Esophagus muscularis mucosa (tissue), 3 donors: ENCODE measurements at regions not wholly inside any gene's neighbourhood (a gene's known extent, or its start where the extent isn't known, plus 50 kb on each side); places are given as distances from the start of the nearest gene placed in this dataset.

Experiments used
- EP300 ChIP-seq: sonication (generic); formaldehyde crosslinking; IDR thresholded peaks from one replicate; pipeline ENCODE4 v1.6.1; 2017; ENCODE audit warnings: antibody characterized with exemption
- TF ChIP-seq, protein P1 (sequence below), 3 experiments: fragments of 200-600 bp in 2 of 3; fragments of 450-650 bp in 1 of 3; sonication (generic) in 2 of 3; IDR thresholded peaks; one replicate each; pipeline ENCODE4 v1.5.1; 2017 to 2019; ENCODE audit warnings: antibody characterized with exemption in 3 of 3, mild to moderate bottlenecking in 2 of 3, moderate library complexity in 1 of 3

- TF ChIP-seq, protein P1, sequence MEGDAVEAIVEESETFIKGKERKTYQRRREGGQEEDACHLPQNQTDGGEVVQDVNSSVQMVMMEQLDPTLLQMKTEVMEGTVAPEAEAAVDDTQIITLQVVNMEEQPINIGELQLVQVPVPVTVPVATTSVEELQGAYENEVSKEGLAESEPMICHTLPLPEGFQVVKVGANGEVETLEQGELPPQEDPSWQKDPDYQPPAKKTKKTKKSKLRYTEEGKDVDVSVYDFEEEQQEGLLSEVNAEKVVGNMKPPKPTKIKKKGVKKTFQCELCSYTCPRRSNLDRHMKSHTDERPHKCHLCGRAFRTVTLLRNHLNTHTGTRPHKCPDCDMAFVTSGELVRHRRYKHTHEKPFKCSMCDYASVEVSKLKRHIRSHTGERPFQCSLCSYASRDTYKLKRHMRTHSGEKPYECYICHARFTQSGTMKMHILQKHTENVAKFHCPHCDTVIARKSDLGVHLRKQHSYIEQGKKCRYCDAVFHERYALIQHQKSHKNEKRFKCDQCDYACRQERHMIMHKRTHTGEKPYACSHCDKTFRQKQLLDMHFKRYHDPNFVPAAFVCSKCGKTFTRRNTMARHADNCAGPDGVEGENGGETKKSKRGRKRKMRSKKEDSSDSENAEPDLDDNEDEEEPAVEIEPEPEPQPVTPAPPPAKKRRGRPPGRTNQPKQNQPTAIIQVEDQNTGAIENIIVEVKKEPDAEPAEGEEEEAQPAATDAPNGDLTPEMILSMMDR (IDR thresholded peaks at IDR 0.05) = no peak
- no peak for TF ChIP-seq EP300
Measured at GRCh38 chr18:7334973-7335568, 104.2 kb downstream of the LRRC30 start.
